CD8-positive, alpha-beta memory T cell (primary cell): ENCODE measurements at regions not wholly inside any gene's neighbourhood (a gene's known extent, or its start where the extent isn't known, plus 50 kb on each side); places are given as distances from the start of the nearest gene placed in this dataset.

ENCODE experiments used
- CTCF ChIA-PET: fragments of 350-600 bp; sonication (Branson Sonifier 250); formaldehyde crosslinking; loops from one replicate; lab custom pipeline; 2021; ENCODE audit warnings: antibody characterized with exemption; lab: Charles Lee
- POLR2A ChIA-PET: fragments of 350-600 bp; sonication (Branson Sonifier 250); formaldehyde crosslinking; loops from one replicate; lab custom pipeline; 2021; ENCODE audit warnings: antibody characterized with exemption; lab: Charles Lee
- DNase-seq, 5 donors: peaks; one replicate each; pipeline versions ENCODE4 v3.0.0 to v3.0.0-alpha.2; 2020 to 2022; ENCODE audit warnings: mixed read lengths in 1 of 5
- H3K27ac ChIP-seq: one replicate; pipeline ENCODE4 v1.7.0; 2013; ENCODE audit warnings: low read depth, mild to moderate bottlenecking, low read length, moderate library complexity
- H3K27me3 ChIP-seq: 2 replicates; pipeline ENCODE4 v1.7.0; 2013; ENCODE audit warnings: low read length, mild to moderate bottlenecking; ENCODE audit not compliant: insufficient read depth, poor library complexity, severe bottlenecking
- H3K36me3 ChIP-seq: 2 replicates; pipeline ENCODE4 v1.7.0; 2013; ENCODE audit warnings: mild to moderate bottlenecking, low read length, moderate library complexity; ENCODE audit not compliant: insufficient read depth
- H3K4me1 ChIP-seq: 2 replicates; pipeline ENCODE4 v1.7.0; 2013; ENCODE audit warnings: mild to moderate bottlenecking, low read length, moderate library complexity; ENCODE audit not compliant: insufficient read depth
- H3K4me3 ChIP-seq: 2 replicates; pipeline ENCODE4 v1.7.0; 2013; ENCODE audit warnings: mild to moderate bottlenecking, low read length
- H3K9me3 ChIP-seq: 2 replicates; pipeline ENCODE4 v1.7.0; 2013; ENCODE audit warnings: mild to moderate bottlenecking, low read length
- H3K27ac Mint-ChIP-seq, 8 donors: one replicate each; pipeline ENCODE4 v1.8.0; 2020 to 2021; ENCODE audit warnings: mixed read lengths in 8 of 8, mild to moderate bottlenecking in 6 of 8, inconsistent platforms in 3 of 8, moderate library complexity in 3 of 8
- H3K27me3 Mint-ChIP-seq, 2 donors: one replicate each; pipeline ENCODE4 v1.8.0; 2020 to 2021; ENCODE audit warnings: mixed read lengths in 2 of 2, mild to moderate bottlenecking in 1 of 2, moderate library complexity in 1 of 2
- H3K36me3 Mint-ChIP-seq, 3 donors: one replicate each; pipeline ENCODE4 v1.8.0; 2020 to 2021; ENCODE audit warnings: mixed read lengths in 3 of 3, inconsistent platforms in 1 of 3, mild to moderate bottlenecking in 1 of 3
- H3K4me1 Mint-ChIP-seq, 3 donors: one replicate each; pipeline ENCODE4 v1.8.0; 2020 to 2021; ENCODE audit warnings: mixed read lengths in 3 of 3, inconsistent platforms in 1 of 3, mild to moderate bottlenecking in 1 of 3
- H3K4me3 Mint-ChIP-seq, 7 donors: one replicate each; pipeline ENCODE4 v1.8.0; 2020 to 2021; ENCODE audit warnings: mixed read lengths in 7 of 7, mild to moderate bottlenecking in 6 of 7, moderate library complexity in 4 of 7, inconsistent platforms in 2 of 7
- H3K9me3 Mint-ChIP-seq, 5 donors: one replicate each; pipeline ENCODE4 v1.8.0; 2020 to 2022; ENCODE audit warnings: mixed read lengths in 5 of 5, mild to moderate bottlenecking in 3 of 5, moderate library complexity in 2 of 5, inconsistent platforms in 1 of 5

DNA sequence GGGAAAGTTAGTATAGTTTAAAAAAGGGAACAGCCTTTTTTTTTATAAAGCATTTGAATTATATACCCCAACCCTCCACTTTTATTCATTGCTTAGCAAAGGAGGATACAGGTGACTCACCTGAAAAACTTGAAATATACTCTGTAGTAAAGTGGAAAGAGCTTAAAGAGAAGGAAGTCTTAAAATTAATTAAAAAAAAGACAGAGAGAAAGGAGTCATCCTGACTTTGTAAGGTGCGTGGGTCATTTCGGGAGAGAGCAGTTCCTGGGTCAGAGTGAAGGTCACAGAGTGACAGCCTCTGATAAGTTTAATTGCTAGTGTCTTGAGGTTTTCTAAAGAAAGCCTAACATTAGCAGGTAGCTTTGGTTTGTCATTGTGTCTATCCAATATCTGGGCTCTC, 310.3 kb downstream of the KLF5 start:
- POLR2A ChIA-PET, result no interaction called here
- H3K27ac ChIP-seq, result no peak overlapping the region
- no peaks in the 10 kb centered on the region for H3K9me3 Mint-ChIP-seq
- no peaks in the 10 kb centered on the region for H3K4me1 ChIP-seq
- no peaks in the 10 kb centered on the region for H3K36me3 ChIP-seq
- no peak overlapping the region for H3K4me3 ChIP-seq
- no peaks in the 10 kb centered on the region for H3K4me1 Mint-ChIP-seq
- H3K9me3 ChIP-seq, result no peaks in the 10 kb centered on the region
- no peak for DNase-seq
- H3K27me3 ChIP-seq, result no peaks in the 10 kb centered on the region
- H3K27me3 Mint-ChIP-seq, result peaks cover 0 to 11% of the 10 kb centered on the region in 2 donors
- H3K4me3 Mint-ChIP-seq, result no peak overlapping the region
- CTCF ChIA-PET, result no interaction called here
- H3K36me3 Mint-ChIP-seq, result peaks cover 0 to 2% (median 0%) of the 10 kb centered on the region in 3 donors
- no peak overlapping the region for H3K27ac Mint-ChIP-seq

DNA sequence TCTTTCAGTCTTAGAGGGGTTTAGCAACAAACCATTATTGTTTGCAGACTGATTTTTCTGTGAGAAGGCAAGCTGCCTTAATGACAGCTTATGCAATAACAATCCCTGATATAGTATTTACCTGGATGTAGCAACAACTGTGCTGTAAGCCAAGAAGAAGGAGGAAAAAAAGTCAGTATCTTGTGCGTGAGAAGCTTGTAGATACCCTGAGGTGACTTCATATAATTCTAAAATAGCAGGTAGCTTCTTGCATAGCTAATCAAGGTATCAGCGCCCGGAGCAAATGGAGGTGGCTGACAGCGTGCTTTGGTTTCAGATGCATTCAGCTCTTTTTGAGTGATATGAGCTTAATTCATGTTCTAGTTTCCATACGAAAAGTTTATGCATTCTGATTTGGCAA, 309.8 kb downstream of the KLF5 start:
- Mint-ChIP-seq H3K9me3 (no peaks in the 10 kb centered on the region), H3K27me3 (peaks cover 0 to 11% of the 10 kb centered on the region in 2 donors), H3K36me3 (peaks cover 0 to 2% (median 0%) of the 10 kb centered on the region in 3 donors), H3K4me1 (no peaks in the 10 kb centered on the region), H3K27ac (no peak overlapping the region), H3K4me3 (no peak overlapping the region)
- H3K4me1 ChIP-seq, result no peaks in the 10 kb centered on the region
- no peak for DNase-seq
- CTCF ChIA-PET, result no interaction called here
- H3K27ac ChIP-seq, result no peak overlapping the region
- no peaks in the 10 kb centered on the region for H3K9me3 ChIP-seq
- no peaks in the 10 kb centered on the region for H3K27me3 ChIP-seq
- no peaks in the 10 kb centered on the region for H3K36me3 ChIP-seq
- no peak overlapping the region for H3K4me3 ChIP-seq
- POLR2A ChIA-PET, result no interaction called here

DNA sequence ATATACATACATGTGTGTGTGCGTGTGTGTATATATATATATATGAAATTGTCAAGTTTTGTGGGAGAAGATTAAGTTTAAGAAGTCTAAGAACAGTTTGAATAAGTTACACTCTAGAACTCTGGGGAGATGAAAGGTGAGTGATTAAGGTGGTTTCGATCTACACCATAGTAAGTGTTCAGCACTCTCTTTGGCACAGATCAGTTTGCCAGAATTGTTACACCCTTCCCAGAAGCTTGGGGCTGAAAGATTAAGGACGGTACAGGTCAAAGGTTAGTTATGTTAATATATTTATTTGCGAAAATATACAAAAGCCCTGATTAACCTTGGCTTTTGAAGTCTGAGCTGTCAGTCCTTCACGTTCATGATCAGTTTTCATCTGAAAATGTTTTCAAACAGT, 309.1 kb downstream of the KLF5 start:
- DNase-seq, result no peak
- Mint-ChIP-seq H3K4me3 (no peak overlapping the region), H3K9me3 (no peaks in the 10 kb centered on the region), H3K27me3 (peaks cover 0 to 11% of the 10 kb centered on the region in 2 donors), H3K36me3 (peaks cover 0 to 2% (median 0%) of the 10 kb centered on the region in 3 donors), H3K27ac (no peak overlapping the region), H3K4me1 (no peaks in the 10 kb centered on the region)
- Histone ChIP-seq H3K27ac (no peak overlapping the region), H3K36me3 (no peaks in the 10 kb centered on the region), H3K4me3 (no peak overlapping the region), H3K27me3 (no peaks in the 10 kb centered on the region), H3K9me3 (no peaks in the 10 kb centered on the region), H3K4me1 (no peaks in the 10 kb centered on the region)
- CTCF ChIA-PET, result no interaction called here
- POLR2A ChIA-PET, result no interaction called here

DNA sequence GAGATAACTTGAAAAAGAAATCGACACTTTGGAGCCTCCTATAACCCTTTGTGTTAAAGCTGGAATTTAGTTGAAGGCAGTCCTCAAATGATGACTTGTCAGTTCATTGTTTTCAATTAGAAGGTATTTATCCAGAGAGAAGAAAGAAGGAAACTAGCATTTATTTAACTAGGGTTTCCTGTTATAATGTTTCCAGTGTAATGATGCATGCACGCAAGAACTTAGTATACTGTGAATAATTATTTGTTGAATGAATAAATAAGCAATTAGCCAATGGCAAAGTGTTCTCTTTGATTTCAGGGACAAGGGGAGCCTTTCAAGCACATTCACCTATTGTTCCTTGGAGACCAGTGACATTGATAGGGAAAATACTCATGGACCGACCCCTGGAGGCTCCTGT, 307.4 kb downstream of the KLF5 start:
- POLR2A ChIA-PET, result no interaction called here
- no peaks in the 10 kb centered on the region for H3K27me3 ChIP-seq
- H3K36me3 ChIP-seq, result no peaks in the 10 kb centered on the region
- DNase-seq, result no peak
- H3K27ac Mint-ChIP-seq, result no peak overlapping the region
- no peak overlapping the region for H3K27ac ChIP-seq
- H3K4me1 Mint-ChIP-seq, result no peaks in the 10 kb centered on the region
- peaks cover 0 to 4% of the 10 kb centered on the region in 2 donors for H3K27me3 Mint-ChIP-seq
- no peaks in the 10 kb centered on the region for H3K36me3 Mint-ChIP-seq
- no peak overlapping the region for H3K4me3 ChIP-seq
- H3K4me1 ChIP-seq, result no peaks in the 10 kb centered on the region
- no peak overlapping the region for H3K4me3 Mint-ChIP-seq
- no peaks in the 10 kb centered on the region for H3K9me3 ChIP-seq
- CTCF ChIA-PET, result no interaction called here
- no peaks in the 10 kb centered on the region for H3K9me3 Mint-ChIP-seq

DNA sequence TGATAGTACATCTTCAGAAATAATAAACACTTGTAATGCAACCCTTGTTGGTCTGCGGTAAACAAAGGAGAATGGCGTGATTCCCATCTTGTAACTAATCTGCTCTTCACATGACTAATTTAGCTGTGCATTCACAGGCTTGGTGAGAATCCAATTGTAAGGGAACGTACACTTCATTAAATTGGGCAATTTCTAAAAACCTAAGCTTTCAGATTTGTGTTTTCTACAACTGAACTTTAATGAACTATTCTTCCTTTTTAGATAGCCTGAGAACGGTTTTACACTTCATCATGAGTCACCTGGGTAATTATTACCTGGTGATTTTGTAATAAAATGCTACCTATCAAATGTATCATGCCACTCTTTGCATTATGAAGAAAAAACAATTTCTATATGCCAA, 306.9 kb downstream of the KLF5 start:
- POLR2A ChIA-PET, result no interaction called here
- Histone ChIP-seq H3K4me1 (no peaks in the 10 kb centered on the region), H3K27me3 (no peaks in the 10 kb centered on the region), H3K4me3 (no peak overlapping the region), H3K9me3 (no peaks in the 10 kb centered on the region), H3K36me3 (no peaks in the 10 kb centered on the region), H3K27ac (no peak overlapping the region)
- H3K9me3 Mint-ChIP-seq, result no peaks in the 10 kb centered on the region
- H3K4me1 Mint-ChIP-seq, result no peaks in the 10 kb centered on the region
- H3K27me3 Mint-ChIP-seq, result no peaks in the 10 kb centered on the region
- H3K27ac Mint-ChIP-seq, result no peak overlapping the region
- CTCF ChIA-PET, result no interaction called here
- H3K36me3 Mint-ChIP-seq, result no peaks in the 10 kb centered on the region
- DNase-seq, result no peak
- no peak overlapping the region for H3K4me3 Mint-ChIP-seq

DNA sequence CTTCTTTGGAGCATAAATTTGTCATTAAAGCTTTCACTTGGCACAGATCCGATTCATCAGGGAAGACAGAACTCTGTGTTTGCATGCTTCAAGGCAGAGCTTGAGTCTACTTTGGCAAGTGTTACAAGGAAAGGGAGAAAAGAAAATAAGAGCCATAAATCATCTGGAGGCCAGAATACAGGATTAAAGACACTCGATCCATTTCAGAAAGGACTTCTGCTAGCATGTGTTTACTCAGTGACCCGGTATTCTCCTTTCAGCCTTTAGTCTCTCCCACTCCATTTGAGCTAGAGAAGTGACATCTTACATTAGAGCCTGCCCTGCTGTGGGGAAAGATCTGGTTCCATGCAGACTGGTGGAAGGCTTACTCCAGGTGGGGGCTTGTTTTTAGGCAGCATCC, 306.4 kb downstream of the KLF5 start:
- no peaks in the 10 kb centered on the region for H3K4me1 ChIP-seq
- POLR2A ChIA-PET, result no interaction called here
- no peak overlapping the region for H3K4me3 Mint-ChIP-seq

DNA sequence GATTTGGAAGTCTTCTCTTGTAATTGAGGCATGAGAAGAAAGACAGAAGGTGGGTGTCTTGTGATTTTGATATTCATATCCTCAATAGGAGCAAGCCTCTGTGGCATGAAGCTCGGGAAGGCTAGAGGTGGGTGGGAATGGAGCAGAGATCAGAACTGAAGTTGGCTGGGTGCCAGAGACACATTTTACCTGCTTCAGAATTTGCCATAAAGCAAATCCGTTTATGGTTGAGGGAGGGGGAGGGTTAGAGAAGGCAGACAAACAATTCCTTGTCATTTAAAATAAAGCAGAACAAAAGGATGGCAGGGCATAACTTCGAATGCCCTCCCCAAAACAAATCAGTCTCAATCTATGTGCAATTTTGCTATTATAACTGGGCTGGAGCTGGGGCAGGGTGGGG, 305.9 kb downstream of the KLF5 start:
- H3K4me1 ChIP-seq, result no peaks in the 10 kb centered on the region
- no peaks in the 10 kb centered on the region for H3K4me1 Mint-ChIP-seq
- ChIA-PET POLR2A (no interaction called here), CTCF (no interaction called here)
- H3K36me3 Mint-ChIP-seq, result no peaks in the 10 kb centered on the region
- H3K4me3 ChIP-seq, result no peak overlapping the region
- no peaks in the 10 kb centered on the region for H3K9me3 ChIP-seq
- H3K27ac ChIP-seq, result no peak overlapping the region
- no peaks in the 10 kb centered on the region for H3K27me3 ChIP-seq
- H3K27ac Mint-ChIP-seq, result no peak overlapping the region
- H3K36me3 ChIP-seq, result no peaks in the 10 kb centered on the region
- no peaks in the 10 kb centered on the region for H3K27me3 Mint-ChIP-seq
- no peak for DNase-seq
- H3K9me3 Mint-ChIP-seq, result no peaks in the 10 kb centered on the region
- no peak overlapping the region for H3K4me3 Mint-ChIP-seq

More for the DNA sequence above, 306.4 kb downstream of the KLF5 start:
- DNase-seq, result no peak
- Mint-ChIP-seq H3K36me3 (no peaks in the 10 kb centered on the region), H3K4me1 (no peaks in the 10 kb centered on the region), H3K27me3 (no peaks in the 10 kb centered on the region), H3K9me3 (no peaks in the 10 kb centered on the region), H3K27ac (no peak overlapping the region)
- H3K27ac ChIP-seq, result no peak overlapping the region
- no peaks in the 10 kb centered on the region for H3K27me3 ChIP-seq
- no peak overlapping the region for H3K4me3 ChIP-seq
- CTCF ChIA-PET, result no interaction called here
- no peaks in the 10 kb centered on the region for H3K9me3 ChIP-seq
- no peaks in the 10 kb centered on the region for H3K36me3 ChIP-seq

DNA sequence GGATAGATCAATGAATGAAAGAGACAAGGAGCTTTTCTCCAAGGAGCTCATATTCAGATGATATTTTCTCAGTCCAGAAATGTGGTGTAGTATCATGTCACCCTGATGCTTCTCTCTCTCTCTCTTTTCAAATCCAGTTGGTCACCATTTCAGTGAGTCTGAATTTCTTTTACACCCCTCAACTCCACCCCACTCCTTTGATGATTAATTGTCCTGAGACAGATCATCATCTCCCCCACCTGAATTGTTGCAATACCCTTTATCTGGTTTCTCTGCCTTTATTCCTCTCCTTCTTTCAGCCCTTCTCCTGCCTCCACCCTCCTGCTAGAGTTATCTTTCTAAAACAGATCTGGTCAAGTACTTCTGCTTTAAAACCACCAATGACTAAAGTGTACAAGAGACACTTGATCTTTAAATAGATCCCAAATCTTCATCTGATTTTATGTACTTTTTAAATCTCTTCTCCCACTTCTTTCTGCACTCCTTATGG, 299.8 kb downstream of the KLF5 start:
- Histone ChIP-seq H3K4me3 (no peak overlapping the region), H3K36me3 (no peaks in the 10 kb centered on the region), H3K4me1 (no peaks in the 10 kb centered on the region), H3K27me3 (no peaks in the 10 kb centered on the region), H3K9me3 (no peaks in the 10 kb centered on the region), H3K27ac (no peak overlapping the region)
- ChIA-PET CTCF (no interaction called here), POLR2A (interaction anchor here (0.6 kb wide), 1 partner anchor 1287 kb away, joined by 4 read pairs; no protein-coding TSS in a partner anchor)
- Mint-ChIP-seq H3K9me3 (peaks cover 0 to 3% (median 0%) of the 10 kb centered on the region in 5 donors), H3K27ac (no peak overlapping the region), H3K4me1 (no peaks in the 10 kb centered on the region), H3K27me3 (peaks cover 0 to 4% of the 10 kb centered on the region in 2 donors), H3K4me3 (no peak overlapping the region), H3K36me3 (no peaks in the 10 kb centered on the region)
- DNase-seq, result no peak

DNA sequence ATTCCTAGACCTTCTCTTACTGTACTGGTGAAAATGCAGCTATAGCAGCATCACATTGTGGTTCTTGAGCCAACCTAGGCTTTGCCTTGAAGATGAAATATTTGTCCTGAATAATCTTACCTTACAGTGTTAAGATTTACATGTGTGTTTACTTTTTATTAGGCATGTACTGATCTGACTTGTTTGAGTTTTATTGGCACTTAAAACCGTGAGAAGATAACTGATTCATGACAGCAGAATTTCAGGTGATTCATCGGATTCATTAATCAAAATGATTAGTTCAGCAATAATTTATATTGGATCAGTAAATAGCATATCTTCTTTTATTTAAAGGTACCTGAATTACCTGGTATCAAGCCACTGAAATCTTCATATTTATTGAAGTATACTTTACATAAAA, 296.3 kb downstream of the KLF5 start:
- Histone ChIP-seq H3K9me3 (no peaks in the 10 kb centered on the region), H3K27ac (no peak overlapping the region), H3K4me1 (no peaks in the 10 kb centered on the region), H3K36me3 (no peaks in the 10 kb centered on the region), H3K4me3 (no peak overlapping the region), H3K27me3 (no peaks in the 10 kb centered on the region)
- no peaks in the 10 kb centered on the region for H3K36me3 Mint-ChIP-seq
- no peak for DNase-seq
- H3K27me3 Mint-ChIP-seq, result peaks cover 0 to 4% of the 10 kb centered on the region in 2 donors
- ChIA-PET CTCF (no interaction called here), POLR2A (no interaction called here)
- H3K4me3 Mint-ChIP-seq, result no peak overlapping the region
- H3K4me1 Mint-ChIP-seq, result no peaks in the 10 kb centered on the region
- H3K27ac Mint-ChIP-seq, result no peak overlapping the region
- H3K9me3 Mint-ChIP-seq, result peaks cover 0 to 6% (median 0%) of the 10 kb centered on the region in 5 donors
